Stimulated activated CD4-positive, alpha-beta T cell treated with anti-CD3 and anti-CD28 coated beads, Interleukin-12 subunit alpha, Interleukin-12 subunit beta, amount 100 ng/mL, for 4 hours (primary cell): ENCODE measurements at regions not wholly inside any gene's neighbourhood (a gene's known extent, or its start where the extent isn't known, plus 50 kb on each side); places are given as distances from the start of the nearest gene placed in this dataset.
A peak's percentile ranks its signal among the peaks of the same experiment; 100 is the strongest.

Experiments used
- DNase-seq: peaks from one replicate; pipeline ENCODE4 v3.0.0-alpha.2; 2020

DNA sequence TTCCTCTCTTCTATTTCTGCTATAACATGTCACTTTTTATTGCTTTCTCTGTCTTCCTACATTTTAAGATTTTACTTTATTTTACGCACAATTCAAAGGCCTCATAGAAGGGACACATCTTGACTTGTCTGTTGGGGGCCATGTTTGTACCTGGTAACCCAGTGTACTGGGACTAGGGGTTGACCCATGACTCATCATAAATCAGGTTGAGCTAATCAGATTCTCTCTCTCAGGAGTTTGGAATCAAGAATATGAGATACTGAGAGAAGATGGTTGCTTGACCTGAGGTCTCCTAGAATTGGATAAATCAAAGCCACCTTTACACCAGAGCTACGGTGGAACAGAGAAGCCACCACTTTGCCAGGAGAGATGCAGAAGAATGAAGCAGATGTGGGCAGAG lies 153.0 kb downstream of the UXS1 start:
- DNase-seq, result no peak

DNA sequence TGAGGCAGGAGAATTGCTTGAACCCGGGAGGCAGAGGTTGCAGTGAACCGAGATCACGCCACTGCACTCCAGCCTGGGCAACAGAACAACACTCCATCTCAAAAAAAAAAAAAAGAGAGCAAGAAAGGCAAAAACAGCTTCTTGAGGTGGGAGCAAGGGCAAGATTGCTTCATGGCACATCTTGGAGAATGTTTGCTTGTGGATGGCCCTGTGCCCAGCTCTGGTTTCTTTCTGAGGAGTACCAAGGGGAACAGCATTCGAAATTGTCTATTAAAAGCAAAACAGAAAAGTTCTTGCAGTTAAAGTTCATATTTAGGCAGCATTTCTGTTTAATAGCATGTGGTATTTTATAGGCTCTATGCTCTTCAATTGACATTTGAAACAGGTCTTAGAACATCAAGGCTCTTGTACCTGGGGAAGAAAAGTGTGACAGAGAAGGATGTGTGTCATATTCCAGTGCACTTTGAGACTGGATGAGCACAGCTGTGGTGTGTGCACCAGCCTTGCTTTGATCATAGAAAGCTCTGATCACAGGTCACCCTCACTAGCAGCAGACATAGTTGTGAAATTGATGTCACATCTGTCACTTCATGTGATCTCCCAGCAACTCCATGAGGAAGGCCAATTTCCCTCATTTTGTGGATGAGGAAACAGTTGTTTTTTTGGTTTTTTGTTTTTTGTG lies 154.3 kb downstream of the UXS1 start:
- DNase-seq, result no peak

DNA sequence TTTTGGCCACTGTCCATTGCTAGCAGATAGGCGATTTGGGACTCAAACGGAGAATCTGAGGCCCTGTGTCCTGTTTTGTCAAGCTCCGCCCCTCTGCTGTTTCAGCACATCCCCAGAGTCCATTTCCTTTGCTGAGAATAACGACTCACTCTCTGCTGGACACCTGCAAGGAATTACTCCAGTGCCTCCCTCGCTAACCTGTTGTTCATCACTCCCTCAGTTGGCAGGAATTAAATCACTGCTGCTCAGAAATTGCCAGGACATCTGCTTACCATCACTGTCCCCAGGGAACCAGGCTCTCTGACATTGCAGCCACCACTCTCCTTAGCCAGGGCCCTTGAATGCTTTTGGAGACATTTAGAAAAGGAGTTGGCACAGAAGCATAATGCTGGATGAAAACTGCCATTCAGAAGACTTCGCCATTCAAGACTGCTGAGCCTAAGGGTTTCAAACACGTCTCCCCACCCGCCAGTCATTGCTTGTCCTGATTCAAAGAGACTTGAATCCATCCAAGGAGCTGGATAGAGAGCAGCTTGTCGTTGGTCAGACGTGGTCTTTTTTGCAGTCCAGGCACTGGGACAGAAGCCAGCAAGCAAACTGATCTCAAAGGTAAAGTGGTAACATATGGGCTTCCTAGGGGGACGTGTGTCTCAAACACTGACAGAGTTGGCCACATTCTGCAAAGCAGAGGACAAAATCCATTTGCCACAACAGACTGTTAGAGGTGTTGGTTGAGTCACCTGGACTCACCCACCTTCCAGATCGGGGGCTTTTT lies 155.3 kb downstream of the UXS1 start:
- DNase-seq, result no peak

DNA sequence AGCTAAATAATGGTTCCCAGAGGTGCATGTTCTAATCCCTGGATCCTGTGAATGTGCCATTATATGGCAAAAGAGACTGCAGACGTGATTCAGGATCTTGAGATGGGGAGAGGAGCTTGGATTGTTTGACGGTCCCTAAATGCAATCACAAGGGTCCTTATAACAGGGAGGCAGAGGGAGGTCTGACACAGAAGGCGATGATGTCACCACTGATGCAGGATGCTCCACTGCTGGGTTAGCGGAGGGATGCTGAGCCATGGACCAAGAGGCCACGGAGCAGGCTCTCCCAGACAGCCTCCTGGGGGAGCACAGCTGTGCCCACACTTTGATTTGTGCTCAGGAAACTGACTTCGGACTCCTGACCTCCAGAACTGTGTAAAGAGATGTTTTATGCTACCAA lies 156.2 kb downstream of the UXS1 start:
- no peak for DNase-seq

DNA sequence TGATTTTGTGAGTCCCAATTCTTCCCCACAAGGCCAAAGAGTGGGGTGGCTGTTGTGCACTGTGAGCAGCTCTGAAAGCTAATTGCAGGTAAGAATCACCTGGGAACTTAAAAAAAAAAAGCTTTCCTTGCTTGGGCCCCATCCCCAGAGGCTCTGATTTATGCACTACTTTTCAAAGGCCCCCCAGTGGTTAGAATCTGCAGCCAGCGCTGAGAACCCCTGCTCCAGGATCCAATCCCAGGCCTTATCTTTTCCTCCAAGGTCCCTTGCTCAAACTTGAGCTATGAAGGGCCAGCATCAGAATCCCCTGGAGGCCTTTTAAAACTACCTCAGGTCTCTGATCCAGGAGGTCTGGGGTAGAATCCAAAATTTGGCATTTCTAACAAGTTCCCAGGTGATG lies 156.8 kb downstream of the UXS1 start:
- DNase-seq, result no peak

DNA sequence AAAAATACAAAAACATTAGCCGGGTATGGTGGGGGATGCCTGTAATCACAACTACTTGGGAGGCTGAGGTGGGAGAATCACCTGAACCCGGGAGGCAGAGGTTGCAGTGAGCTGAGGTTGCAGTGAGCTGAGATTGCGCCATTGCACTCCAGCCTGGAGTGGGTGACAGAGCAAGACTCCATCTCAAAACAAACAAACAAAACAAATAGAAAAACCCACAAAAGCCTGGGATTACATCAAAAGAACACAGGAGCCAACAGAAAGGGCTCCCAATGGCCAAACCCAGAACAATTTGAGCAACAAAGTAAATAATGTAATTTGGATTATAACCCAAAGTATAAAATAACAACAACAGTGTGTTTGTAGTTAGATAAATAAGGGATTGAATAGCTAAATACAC lies 159.8 kb downstream of the UXS1 start:
- DNase-seq, result no peak

DNA sequence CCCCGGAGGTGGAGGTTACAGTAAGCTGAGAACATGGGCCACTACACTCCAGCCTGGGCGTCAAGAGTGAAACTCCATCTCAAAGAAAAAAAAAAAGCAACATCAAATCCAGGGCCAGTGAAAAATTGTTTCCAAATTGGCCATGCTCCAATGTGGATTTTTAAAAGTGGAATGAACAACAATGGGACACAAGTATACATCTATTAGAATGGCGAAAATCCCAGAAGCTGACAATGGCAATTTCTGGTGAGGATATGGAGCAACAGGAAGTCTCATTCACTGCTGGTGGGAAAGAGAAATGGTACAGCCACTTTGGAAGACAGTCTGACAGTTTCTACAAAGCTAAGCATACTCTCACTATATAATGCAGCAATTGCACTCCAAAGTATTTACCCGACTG lies 161.4 kb downstream of the UXS1 start:
- DNase-seq, result no peak

DNA sequence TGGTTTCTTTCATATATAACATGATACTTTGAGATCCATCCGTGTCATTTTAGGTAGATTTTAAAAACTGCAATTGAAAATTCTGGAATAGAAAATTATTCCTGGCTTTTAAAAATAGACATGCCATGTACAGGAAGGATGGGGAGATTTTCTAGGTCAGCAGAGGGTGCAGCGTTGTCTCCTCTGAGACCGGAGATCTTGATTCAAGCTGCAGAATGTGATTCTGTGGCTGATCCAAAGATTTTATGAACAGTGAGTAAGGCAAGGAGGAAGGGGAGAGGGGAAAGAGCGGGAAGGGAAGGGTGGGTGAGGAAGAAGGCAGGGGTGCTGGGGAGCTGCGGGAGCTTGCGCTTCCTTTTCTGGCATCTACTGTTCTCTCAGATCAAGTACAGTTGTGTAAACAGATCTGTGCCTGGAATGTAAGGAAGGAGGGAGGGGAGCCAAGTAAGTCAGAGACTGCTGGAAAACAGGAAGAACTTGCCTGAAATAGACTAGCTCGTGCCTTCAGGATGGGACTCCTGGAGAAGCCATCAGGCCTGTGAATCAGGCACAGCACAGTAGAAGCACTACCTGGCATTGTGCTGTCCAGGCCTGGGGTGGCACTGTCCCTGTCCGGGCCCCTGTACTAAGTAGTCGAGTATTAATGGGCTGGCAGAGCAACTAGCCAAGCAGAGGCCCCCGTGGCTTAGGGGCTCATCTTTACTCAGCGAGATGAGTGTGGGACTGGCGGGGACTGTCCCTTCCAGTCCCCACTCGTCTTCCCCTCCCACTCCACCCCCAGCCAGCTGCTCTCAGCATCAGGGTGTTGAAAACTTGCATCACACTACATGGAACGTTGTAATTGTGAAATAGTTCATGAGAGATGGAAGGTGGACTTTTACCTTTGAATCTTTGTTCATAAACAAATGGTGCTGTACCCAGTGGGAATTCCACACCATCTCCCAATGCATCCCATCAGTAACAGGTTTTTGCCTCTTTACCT lies 163.5 kb downstream of the UXS1 start:
- DNase-seq, result peak; percentile 34

DNA sequence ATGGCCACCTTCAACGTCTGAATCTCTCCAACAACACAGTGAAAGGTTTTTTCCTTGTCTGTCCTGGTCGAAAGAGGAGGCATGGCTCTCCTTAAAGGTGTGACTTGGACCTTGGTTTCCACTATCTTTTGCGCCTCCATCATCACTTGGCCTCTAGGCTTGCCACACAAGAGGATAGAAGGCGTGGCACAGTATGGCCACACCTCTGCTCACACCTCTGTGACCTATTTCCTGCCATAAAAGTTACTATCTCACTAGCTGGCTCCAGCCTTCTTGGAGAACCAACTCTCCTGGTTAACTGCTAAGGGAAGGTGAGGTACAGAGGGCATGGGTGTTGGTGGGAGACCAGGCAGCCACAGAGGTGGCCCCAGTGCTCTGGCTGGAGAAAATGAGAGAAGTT lies 165.9 kb downstream of the UXS1 start:
- DNase-seq, result no peak

DNA sequence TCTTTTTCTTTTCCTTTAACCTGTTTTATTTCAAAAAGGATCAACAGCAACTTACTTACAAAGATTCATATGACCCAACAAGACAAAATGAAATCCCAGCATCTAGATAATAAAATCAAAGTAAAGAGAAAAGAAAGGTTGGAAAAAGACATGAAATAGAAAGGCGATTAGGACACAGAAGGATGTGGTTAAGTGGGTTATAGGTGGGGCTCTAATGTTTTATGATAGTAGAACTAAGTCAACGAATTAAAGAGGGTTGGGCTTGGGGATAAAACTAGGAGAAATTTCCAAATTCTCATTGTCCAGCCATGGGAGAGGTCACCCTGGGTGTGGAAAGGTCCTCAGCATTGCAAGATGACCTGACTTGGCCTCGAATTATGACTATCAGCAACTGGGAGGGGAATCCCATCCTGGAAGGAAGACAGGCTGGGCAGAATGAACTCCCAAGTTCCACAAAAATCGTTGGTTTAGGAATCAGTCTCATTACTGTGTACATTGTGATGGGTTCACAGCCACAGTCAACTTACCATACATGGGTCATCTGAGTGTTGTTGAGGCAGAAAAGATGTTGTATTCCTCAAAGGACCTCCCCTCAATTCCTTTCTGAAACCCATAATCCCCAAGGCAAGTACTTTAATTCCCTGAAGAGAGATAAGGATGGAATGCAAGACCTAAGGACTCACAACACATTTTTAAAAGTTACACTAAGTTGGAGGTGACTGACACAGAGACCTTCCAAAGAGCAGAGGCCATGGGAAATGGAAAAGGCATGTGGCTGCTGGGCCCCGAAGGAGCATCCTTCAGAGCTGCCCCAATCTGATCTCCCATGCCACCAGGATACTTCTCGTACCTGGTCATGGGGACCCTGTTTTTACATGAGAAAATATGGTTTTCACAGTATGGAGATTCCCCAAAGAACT lies 167.6 kb downstream of the UXS1 start:
- DNase-seq, result no peak

DNA sequence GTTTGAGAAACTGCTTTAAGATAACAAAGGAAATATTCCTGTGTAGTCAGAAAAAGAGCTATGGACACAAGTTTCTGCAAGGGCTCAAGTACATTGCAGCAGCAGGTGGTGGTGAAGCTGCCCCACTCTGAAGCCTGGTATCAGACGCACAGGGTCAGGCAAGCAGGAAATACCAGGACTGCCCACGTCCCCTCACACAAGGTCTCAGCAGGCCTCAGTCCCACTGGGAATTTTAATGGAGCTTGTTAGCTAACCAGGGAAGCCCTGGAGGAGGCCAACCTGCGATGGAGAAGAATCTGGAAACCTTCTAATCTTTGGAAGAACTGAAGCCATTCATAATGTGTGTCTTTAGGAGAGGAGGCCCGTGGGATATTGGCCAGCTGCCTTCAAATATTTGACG lies 168.3 kb downstream of the UXS1 start:
- DNase-seq, result no peak

DNA sequence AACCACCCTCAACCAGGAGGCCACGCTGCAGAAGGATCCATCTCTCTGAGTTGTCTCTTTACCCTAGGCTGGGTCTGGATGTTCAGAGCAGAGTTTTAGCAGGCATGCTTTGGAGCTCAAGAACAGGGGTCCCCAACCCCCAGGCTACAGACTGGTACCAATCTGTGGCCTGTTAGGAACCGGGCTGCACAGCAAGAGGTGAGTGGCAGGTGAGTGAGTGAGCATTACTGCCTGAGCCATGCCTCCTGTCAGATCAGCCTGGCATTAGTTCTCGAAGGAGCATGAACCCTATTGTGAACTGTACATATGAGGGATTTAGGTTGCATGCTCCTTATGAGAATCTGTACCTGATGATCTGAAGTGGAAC lies 172.5 kb downstream of the UXS1 start:
- no peak for DNase-seq

DNA sequence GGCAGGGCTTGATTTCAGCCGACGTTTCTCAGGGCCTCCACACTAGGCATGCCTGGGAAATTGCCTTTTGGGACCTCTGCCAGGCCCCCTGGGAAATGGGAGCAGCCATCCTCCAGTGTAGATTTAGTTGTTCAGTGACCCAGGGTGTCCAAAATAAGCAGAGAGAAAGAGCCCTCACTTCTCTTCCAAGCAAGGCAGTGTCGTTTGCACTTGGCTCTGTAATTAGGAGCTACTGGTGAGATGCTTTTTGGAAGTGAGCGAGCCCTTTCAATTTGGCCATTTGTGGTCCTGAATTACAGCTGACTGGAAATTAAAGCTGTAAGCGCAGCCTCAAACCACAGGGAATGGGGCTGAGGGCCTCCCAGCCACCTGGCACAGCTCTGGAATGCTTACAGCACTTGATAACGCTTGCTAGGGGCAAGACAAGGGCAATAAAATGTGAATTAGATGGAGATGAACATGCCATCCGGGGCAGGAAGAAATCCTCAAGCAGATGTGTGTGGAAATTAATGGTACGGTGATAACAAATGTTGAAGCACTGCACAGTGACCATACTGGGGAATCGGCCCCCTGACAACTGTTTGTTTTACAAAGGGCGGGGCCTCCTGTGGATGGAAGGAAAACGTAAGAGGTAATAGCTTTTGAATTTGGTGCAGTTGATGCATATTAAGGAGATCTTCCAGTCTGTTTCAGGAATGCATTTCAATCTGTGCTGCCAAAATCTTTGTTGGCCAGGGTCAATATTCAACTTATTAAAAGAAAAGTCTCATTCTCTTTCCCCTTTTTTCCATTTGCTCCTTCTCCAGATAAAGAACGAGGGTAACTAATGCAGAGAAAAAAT lies 173.1 kb downstream of the UXS1 start:
- DNase-seq, result no peak

DNA sequence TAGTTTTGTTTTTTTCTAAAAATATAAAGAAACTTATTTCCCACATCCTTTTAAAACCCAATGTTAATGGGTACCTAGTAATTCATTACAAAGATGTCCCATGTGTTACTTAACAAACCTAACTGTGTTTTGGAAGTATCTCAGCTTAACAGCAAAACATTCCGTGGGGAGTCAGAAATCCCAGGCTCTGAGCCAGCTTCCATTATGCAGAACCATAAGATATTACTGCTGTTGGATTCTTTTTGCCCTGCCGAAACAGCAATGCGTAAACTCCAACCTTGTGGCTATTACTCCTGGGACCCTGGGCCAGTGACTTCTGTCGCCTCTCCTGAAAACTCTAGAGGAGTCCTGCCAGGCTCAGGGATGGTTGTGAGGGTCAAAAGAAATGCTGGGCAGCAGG lies 174.1 kb downstream of the UXS1 start:
- DNase-seq, result no peak

DNA sequence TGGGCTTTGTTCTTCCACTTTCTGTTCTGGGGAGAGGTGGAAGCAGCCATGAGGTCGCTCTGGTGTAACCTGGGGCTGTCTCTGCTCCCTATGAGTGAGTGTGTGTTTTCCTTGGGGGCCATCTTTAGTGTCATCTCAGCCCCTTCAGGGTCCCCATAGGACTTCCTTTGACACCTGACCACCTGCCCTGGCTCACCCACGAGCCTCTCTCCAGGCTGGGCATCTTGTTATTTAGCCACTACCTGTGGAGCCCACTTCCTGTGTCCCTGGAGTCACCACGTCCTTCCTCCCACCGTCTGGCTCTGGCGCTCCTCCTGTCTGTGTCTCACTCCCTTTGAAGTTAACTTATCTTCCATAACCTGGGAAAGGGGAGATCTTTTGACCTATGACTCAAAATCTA lies 176.0 kb downstream of the UXS1 start:
- no peak for DNase-seq

DNA sequence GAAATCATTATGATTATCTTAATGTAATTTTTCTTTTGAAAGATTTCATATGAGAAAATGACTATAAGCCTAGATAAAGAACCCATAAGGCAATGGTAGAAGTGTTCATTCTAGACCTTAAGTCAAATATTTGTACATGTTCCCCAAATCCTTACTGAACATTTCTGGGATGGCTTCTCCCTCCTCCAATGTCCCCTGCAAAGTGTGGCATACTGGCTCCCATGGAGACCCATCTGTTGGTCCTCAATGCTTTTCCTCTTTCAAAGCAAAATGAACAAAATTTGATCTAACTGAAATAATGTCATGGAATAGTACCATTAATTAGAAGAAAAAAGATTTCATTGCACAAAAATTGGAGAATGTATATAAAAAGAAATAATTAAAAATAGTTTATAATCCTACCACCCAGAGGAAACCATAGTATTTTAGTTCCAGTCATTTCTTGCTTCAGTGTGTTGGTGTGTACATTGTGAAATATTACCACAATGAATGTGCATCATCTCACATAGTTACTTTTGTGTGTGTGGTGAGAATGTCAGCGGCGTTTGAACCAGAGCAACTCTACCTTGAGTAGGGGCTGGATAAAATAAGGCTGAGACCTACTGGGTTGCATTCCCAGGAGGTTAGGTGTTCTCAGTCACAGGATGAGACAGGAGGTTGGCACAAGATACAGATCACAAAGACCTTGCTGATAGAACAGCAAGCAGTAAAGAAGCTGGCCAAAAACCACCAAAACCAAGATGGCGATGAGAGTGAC lies 181.3 kb downstream of the UXS1 start:
- DNase-seq, result no peak

DNA sequence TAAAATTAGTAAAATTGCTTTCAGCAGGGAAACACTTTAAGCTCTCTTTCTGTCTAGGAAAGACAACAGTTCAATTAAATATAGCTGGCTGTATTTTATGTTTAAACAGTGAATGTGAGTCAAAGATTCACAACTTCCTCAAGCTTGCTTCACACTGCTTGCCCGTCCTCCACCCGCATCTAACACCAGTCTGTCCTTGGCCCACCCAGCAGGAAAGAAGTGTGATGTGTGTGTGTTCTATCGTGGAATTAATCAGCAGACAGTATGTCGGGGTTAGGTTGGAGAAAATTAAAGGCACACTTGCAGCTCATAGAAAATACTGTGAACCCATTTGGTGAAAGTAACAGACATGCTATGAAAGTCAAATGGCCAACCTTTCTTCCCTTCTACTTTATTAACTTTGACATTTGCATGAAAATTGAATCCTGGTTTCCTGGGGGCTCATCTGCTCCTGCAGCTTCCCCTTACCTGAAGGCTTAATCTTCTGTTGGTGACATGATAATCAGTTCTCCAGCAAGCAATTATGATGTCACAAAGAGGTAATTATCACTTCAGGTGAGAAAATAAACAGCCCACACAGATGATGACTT lies 182.0 kb downstream of the UXS1 start:
- DNase-seq, result no peak

DNA sequence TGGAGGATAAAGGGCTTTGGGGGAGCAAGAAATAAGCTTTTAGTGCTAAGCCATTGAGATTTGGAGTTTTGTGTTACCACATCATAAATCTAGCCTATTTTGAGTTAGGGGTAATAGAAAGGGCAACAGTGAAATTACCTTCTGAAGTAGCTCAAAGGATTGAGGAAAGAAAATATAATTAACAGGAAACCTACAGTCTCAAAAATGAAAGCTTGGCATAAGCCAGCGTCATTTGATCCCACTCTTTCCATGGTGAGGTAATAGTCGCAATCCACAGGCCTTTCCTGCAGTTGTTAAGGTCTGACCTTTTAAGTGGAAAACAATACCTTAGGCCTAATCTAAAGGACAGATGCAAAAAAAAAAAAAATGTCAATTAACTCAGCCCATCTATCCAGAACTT lies 182.7 kb downstream of the UXS1 start:
- DNase-seq, result no peak

DNA sequence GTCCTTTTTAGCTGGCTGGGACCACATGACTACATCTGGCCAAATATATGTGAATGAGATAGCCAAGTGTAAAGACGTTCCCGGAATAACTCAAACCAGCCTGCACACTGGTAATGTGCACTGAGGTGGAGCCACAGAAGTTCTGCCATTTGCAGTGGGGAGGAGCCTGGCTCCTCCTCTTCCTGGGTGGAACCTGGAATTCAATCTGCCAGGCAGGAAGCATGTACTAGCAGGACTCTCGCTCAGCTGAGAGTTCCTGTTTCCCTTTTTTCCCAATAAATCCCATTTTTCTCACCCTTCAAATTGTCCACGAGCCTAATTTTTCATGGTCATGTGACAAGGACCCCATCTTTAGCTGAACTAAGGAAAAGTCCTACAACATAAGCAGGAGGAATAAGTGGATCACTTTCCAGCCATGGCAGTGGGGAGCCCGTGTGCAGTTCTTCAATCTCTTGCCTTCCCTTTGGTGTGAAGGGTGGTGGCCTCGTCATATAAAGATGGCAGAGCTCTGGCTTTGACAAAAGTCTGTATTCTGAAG lies 183.2 kb downstream of the UXS1 start:
- DNase-seq, result no peak

DNA sequence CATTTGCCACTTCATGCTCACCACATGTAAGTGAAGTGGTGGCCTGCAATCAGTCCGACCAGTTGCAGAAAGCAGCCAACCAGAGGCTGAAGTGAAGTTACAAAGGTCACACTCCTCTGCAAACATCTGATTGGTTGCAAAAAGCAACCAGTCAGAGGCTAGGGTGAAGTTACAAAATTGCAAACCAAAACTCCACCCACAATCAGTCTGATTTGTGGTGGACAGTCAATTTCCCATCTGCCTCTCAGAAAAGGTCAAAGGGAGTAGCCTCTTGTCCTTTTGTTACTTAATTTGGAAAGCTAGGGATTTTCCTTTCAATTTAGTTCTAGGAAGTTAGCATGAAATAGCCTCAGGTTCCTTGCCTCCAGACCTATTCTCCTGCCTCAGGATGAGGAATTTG lies 185.0 kb downstream of the UXS1 start:
- no peak for DNase-seq
